Fibroblast of villous mesenchyme (primary cell): ENCODE measurements at regions not wholly inside any gene's neighbourhood (a gene's known extent, or its start where the extent isn't known, plus 50 kb on each side); places are given as distances from the start of the nearest gene placed in this dataset.

Experiments
- DNase-seq: peaks from one replicate; pipeline ENCODE4 v3.0.0-alpha.2; 2010; ENCODE audit warnings: low read depth
- H3K4me3 ChIP-seq: 2 replicates; pipeline ENCODE4 v1.5.1; 2011; ENCODE audit warnings: low read depth, mild to moderate bottlenecking, low read length
- CTCF ChIP-seq: IDR thresholded peaks from 2 replicates; pipeline ENCODE4 v1.5.1; 2012; ENCODE audit warnings: low read depth, mild to moderate bottlenecking, low read length; ENCODE audit not compliant: insufficient read depth

- H3K4me3 ChIP-seq = no peak overlapping the region
- TF ChIP-seq CTCF = no peak
- no peak for DNase-seq
Measured at GRCh38 chr1:60600532-60600931, 481.8 kb upstream of the NFIA start.

- no peak for TF ChIP-seq CTCF
- no peak for DNase-seq
- H3K4me3 ChIP-seq = no peak overlapping the region
Measured at GRCh38 chr1:60599574-60599973, 482.8 kb upstream of the NFIA start.

DNA sequence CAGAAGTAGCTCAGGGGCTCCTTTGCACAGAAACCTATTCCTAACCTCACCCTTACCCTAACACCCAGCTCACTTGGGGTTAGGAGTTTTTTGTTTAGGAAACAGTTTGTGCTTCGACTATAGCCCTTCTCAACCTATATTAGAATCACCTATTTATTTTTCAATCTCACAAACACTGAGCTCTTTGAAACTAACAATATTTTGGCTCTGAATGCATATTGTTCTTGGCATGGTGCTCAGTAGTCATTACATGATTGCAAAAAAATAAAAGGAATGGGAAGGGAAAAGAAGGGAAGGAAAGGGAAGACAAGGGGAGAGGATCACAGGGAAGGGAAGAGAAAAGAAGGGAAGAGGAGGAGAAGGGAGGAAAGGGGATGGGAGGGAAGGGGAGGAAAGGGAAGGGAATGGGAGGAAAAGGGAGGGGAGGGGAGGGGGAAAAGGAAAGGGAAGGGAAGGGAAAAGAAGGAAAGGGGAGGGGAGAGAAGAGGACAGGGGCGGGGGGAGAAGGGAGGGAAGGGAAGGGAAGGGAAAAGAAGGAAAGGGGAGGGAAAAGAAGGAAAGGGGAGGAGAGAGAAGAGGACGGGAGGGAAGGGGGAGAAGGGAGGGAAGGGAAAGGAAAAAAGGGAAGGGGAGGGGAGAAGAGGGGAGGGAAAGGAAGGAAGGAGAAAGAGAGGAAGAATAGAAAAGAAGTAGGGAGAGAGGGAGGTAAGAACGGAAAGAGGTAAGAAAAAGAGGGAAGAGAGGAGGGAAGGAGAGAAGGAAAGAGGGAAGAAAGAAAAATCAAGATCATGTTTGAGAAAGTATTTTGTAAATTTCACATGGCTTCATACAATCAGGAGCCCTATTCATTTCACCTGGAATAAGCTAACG, 484.1 kb upstream of the NFIA start:
- no peak overlapping the region for H3K4me3 ChIP-seq
- no peak for TF ChIP-seq CTCF
- DNase-seq = no peak

DNA sequence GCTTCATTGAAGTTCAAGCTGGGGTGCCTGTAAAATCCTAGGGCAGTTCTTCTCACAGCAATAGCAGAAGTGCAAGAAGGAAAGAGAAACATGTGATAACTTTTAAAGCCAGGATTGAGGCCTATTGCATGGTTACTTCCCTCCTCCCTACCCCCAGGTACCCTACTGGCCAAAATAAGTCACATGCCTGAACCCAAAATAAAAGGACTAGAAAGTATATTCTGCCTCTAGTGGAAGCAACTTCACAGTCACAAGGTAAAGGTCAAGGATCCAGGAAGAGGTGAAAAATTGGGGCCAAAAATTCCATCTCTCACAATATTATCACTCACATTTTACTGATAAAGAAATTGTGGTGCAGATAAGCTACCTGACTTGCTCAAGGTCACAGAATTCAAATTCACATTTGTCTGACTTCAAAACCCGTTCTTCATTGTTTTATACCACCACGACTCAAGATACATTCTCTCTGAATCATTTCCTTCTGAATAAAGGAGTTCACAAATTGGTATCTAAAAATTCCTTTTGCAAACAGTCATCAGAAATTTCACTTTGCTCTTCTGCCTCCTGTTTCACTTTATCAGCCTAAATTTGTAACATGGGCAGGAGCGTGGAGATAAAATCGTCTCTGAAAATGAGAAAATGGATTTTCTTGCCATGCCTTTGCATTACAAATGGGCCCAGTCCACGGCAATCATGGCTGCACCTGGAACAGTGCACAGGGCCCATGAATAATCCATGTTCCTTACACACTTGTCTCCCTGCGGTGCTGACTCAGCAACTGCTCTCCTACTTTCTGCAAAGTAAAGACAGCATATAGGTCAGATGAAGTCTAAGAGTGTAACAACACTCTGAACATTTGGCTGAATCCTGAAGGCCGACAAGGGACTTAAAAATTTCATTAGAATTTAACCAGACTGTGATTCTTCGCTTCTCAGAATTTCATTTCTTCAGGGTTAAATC, 485.3 kb upstream of the NFIA start:
- H3K4me3 ChIP-seq = no peak overlapping the region
- DNase-seq = no peak
- no peak for TF ChIP-seq CTCF

- no peak for TF ChIP-seq CTCF
- no peak for DNase-seq
- no peak overlapping the region for H3K4me3 ChIP-seq
Measured at GRCh38 chr1:60591583-60591982, 490.8 kb upstream of the NFIA start.

DNA sequence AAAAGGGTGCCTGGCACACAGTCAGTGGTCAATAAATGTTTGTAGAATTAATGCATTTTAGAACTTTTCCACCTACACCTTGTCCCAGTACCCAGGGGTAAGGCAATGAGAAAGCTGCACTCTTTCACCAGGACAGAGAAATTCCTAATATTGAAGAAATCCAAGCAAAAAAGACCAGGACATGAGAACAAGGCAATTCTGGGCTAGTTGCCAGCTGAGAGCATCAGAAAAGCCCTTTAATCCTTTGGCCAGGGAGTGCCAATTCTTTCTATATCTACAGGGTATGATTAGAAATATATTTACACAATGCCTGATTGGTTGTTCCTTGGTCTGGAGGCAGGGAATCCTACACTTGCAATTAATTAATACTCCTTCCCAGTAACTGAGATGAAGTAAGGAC, 492.4 kb upstream of the NFIA start:
- DNase-seq = no peak
- no peak overlapping the region for H3K4me3 ChIP-seq
- no peak for TF ChIP-seq CTCF
